MCF 10A (cell line): ENCODE measurements at regions not wholly inside any gene's neighbourhood (a gene's known extent, or its start where the extent isn't known, plus 50 kb on each side); places are given as distances from the start of the nearest gene placed in this dataset.

Source experiments
- BruUV-seq: library from RNA; stranded (reverse); fragments of 400-500 nt; replicated peaks from 2 replicates; lab custom pipeline; 2021; lab: Mats Ljungman, UMichigan
- CTCF ChIA-PET: fragments of 300-600 bp; sonication (Branson Sonifier 250); formaldehyde crosslinking; extraction: SDS; loops from one replicate; lab custom pipeline; 2021; ENCODE audit warnings: antibody characterized with exemption, inconsistent platforms; lab: Yijun Ruan, JAX
- POLR2A ChIA-PET: fragments of 300-600, 350-650 bp; sonication (Branson Sonifier 250); formaldehyde crosslinking; extraction: SDS; loops from one replicate; lab custom pipeline; 2020; ENCODE audit warnings: antibody characterized with exemption, inconsistent platforms; lab: Yijun Ruan, JAX
- DNase-seq: peaks from one replicate; pipeline ENCODE4 v3.0.0-alpha.2; 2018; ENCODE audit not compliant: unreplicated experiment
- H3K27ac Mint-ChIP-seq: one replicate; pipeline ENCODE4 v1.8.0; 2022; ENCODE audit warnings: mild to moderate bottlenecking, low read depth, mixed read lengths; ENCODE audit not compliant: unreplicated experiment
- H3K27me3 Mint-ChIP-seq: one replicate; pipeline ENCODE4 v1.8.0; 2022; ENCODE audit warnings: mixed read lengths; ENCODE audit not compliant: insufficient read depth, unreplicated experiment
- H3K36me3 Mint-ChIP-seq: one replicate; pipeline ENCODE4 v1.8.0; 2022; ENCODE audit warnings: mild to moderate bottlenecking, moderate library complexity, mixed read lengths; ENCODE audit not compliant: insufficient read depth, unreplicated experiment
- H3K4me1 Mint-ChIP-seq: one replicate; pipeline ENCODE4 v1.8.0; 2022; ENCODE audit warnings: mixed read lengths; ENCODE audit not compliant: insufficient read depth, unreplicated experiment
- H3K4me3 Mint-ChIP-seq: one replicate; pipeline ENCODE4 v1.8.0; 2022; ENCODE audit warnings: mild to moderate bottlenecking, moderate library complexity, mixed read lengths; ENCODE audit not compliant: unreplicated experiment
- H3K9me3 Mint-ChIP-seq: one replicate; pipeline ENCODE4 v1.8.0; 2022; ENCODE audit warnings: mixed read lengths; ENCODE audit not compliant: unreplicated experiment
- intact Hi-C: fragments of 100-400 bp; cut with micrococcal nuclease; formaldehyde crosslinking; loops from 2 replicates; pipeline ENCODE4 v1.14.1; 2022
- TF ChIP-seq, protein P1 (sequence below): fragments of 200-600 bp; IDR thresholded peaks from one replicate; pipeline ENCODE4 v1.8.0; 2022; ENCODE audit warnings: antibody characterized with exemption, mild to moderate bottlenecking; ENCODE audit not compliant: unreplicated experiment

- TF ChIP-seq, protein P1, sequence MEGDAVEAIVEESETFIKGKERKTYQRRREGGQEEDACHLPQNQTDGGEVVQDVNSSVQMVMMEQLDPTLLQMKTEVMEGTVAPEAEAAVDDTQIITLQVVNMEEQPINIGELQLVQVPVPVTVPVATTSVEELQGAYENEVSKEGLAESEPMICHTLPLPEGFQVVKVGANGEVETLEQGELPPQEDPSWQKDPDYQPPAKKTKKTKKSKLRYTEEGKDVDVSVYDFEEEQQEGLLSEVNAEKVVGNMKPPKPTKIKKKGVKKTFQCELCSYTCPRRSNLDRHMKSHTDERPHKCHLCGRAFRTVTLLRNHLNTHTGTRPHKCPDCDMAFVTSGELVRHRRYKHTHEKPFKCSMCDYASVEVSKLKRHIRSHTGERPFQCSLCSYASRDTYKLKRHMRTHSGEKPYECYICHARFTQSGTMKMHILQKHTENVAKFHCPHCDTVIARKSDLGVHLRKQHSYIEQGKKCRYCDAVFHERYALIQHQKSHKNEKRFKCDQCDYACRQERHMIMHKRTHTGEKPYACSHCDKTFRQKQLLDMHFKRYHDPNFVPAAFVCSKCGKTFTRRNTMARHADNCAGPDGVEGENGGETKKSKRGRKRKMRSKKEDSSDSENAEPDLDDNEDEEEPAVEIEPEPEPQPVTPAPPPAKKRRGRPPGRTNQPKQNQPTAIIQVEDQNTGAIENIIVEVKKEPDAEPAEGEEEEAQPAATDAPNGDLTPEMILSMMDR, result no peak
- BruUV-seq, result no TSS peak
- peaks cover 23% of the 10 kb centered on the region for H3K9me3 Mint-ChIP-seq
- intact Hi-C loops, result no loop called here
- ChIA-PET POLR2A (no interaction called here), CTCF (interaction anchor here (0.7 kb wide), 1 partner anchor 89 kb away, joined by 4 read pairs; no protein-coding TSS in a partner anchor)
- no peaks in the 10 kb centered on the region for H3K36me3 Mint-ChIP-seq
- no peaks in the 10 kb centered on the region for H3K4me1 Mint-ChIP-seq
- DNase-seq, result no peak
- no peaks in the 10 kb centered on the region for H3K27me3 Mint-ChIP-seq
- H3K4me3 Mint-ChIP-seq, result no peak overlapping the region
- no peak overlapping the region for H3K27ac Mint-ChIP-seq
Observed at GRCh38 chr10:131399981-131400380, 88.5 kb upstream of the TCERG1L start.

GRCh38 chr10:131400513-131400912, 89.0 kb upstream of the TCERG1L start:
- intact Hi-C loops, result no loop called here
- DNase-seq, result no peak
- Mint-ChIP-seq H3K4me3 (no peak overlapping the region), H3K27ac (no peak overlapping the region), H3K27me3 (no peaks in the 10 kb centered on the region), H3K36me3 (no peaks in the 10 kb centered on the region), H3K4me1 (no peaks in the 10 kb centered on the region), H3K9me3 (peaks cover 23% of the 10 kb centered on the region)
- no TSS peak for BruUV-seq
- ChIA-PET CTCF (interaction anchor here (0.7 kb wide), 1 partner anchor 89 kb away, joined by 4 read pairs; no protein-coding TSS in a partner anchor), POLR2A (no interaction called here)
- TF ChIP-seq, protein P1, result no peak

DNA sequence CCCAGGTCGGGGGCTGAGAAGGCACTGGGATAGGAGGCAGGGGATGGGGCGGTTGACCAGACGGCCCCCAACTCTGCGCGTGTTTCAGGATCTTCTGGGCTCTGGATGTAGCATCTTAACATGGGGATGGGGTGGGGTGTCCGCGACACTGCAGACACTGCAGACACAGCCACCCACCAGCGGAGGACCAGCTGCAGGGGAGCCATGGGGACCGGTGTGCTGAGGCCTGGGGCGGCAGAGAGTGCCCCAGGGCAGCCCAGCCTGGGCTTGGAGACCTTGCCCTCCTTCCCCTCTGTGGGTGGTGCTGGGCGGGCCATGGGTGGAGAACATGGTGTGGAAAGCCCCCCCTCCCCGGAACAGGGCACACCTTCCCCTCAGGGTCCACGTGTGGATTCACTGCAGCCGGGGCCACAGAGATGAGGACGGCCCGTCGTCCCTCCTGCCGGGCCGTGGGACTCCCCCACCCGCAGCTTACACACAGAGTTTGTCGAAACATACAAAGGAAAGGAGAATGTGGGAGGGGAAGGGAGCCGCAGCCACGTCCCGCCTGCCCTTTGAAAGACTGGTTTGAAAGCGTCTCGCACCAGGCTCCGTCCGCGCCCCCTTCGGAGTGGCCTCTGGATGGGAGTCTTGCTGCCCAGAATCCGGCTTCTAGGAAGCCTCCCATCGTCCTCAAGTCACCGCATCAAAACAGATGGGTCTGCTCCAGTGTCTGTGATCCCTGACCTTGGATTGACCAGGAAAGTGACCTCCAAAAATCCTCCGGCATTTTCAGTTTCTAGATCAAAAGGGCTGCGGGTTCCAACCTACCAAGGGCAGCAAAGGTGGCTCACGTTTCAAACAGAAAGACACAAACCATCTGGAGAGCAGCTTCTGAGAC, 91.5 kb upstream of the TCERG1L start:
- H3K27me3 Mint-ChIP-seq, result no peaks in the 10 kb centered on the region
- H3K27ac Mint-ChIP-seq, result no peak overlapping the region
- peaks cover 23% of the 10 kb centered on the region for H3K9me3 Mint-ChIP-seq
- ChIA-PET POLR2A (no interaction called here), CTCF (no interaction called here)
- no peak for DNase-seq
- H3K36me3 Mint-ChIP-seq, result no peaks in the 10 kb centered on the region
- no peak overlapping the region for H3K4me3 Mint-ChIP-seq
- no peaks in the 10 kb centered on the region for H3K4me1 Mint-ChIP-seq
- intact Hi-C loops, result no loop called here
- TF ChIP-seq, protein P1, result no peak
- BruUV-seq, result no TSS peak

- Mint-ChIP-seq H3K27ac (no peak overlapping the region), H3K4me3 (no peak overlapping the region), H3K4me1 (no peaks in the 10 kb centered on the region), H3K27me3 (no peaks in the 10 kb centered on the region), H3K9me3 (peaks cover 22% of the 10 kb centered on the region), H3K36me3 (no peaks in the 10 kb centered on the region)
- no peak for DNase-seq
- no TSS peak for BruUV-seq
- TF ChIP-seq, protein P1, result no peak
- POLR2A ChIA-PET, result no interaction called here
- intact Hi-C loops, result no loop called here
- CTCF ChIA-PET, result no interaction called here
Observed at GRCh38 chr10:131403936-131404335, 92.4 kb upstream of the TCERG1L start.
